ENCODE measurements at regions not wholly inside any gene's neighbourhood (a gene's known extent, or its start where the extent isn't known, plus 50 kb on each side); places are given as distances from the start of the nearest gene placed in this dataset.

DNA sequence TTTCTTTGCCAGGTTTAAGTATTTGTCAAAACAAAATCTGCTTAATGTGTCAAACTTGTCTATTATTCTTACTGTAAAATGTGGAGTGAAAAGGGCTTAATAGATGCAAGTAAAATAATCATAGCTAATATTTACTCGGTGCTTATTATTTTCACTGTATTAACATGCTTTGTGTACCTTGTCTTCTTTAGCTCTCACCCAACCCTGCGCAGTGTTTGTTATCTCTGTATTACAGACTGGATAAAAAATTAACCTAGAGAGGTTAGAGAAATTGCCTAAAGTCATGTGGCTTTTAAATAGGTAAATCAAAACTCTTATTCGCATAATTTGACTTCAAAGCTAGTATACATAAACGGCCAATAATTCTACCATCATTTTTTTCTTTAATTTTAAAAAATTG is 1864.8 kb downstream of the MAT2B start:
- DNase-seq (ENCODE audit: extremely low read depth, low read depth): no peak
- no peak overlapping the region for H3K4me3 ChIP-seq (replicated peaks; ENCODE audit: low read depth, low read length)
- TF ChIP-seq, protein P1, sequence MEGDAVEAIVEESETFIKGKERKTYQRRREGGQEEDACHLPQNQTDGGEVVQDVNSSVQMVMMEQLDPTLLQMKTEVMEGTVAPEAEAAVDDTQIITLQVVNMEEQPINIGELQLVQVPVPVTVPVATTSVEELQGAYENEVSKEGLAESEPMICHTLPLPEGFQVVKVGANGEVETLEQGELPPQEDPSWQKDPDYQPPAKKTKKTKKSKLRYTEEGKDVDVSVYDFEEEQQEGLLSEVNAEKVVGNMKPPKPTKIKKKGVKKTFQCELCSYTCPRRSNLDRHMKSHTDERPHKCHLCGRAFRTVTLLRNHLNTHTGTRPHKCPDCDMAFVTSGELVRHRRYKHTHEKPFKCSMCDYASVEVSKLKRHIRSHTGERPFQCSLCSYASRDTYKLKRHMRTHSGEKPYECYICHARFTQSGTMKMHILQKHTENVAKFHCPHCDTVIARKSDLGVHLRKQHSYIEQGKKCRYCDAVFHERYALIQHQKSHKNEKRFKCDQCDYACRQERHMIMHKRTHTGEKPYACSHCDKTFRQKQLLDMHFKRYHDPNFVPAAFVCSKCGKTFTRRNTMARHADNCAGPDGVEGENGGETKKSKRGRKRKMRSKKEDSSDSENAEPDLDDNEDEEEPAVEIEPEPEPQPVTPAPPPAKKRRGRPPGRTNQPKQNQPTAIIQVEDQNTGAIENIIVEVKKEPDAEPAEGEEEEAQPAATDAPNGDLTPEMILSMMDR (IDR thresholded peaks at IDR 0.05; ENCODE audit: low read depth, low read length, missing control alignments): no peak

DNA sequence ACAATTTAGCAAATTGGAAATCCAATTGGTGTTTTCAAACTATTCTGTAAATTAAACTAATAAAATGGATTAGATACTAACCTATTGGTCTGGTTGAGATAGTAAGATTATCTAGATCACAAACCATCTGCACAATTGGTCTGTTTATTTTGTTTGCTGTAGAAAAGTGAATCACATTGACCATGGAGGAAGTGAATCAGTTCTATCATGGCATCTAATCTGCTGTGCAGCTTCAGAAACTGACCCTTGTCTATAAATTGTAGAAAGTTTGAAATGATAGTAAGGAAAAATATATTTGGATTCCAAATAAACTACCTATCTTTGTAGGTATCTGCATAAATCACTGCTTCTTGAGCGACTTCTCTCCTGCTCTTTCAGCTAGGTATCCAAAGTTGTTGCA is 1865.4 kb downstream of the MAT2B start:
- H3K4me3 ChIP-seq (replicated peaks; ENCODE audit: low read depth, low read length): no peak overlapping the region
- TF ChIP-seq, protein P1 (IDR thresholded peaks at IDR 0.05; ENCODE audit: low read depth, low read length, missing control alignments): no peak
- no peak for DNase-seq (ENCODE audit: extremely low read depth, low read depth)

DNA sequence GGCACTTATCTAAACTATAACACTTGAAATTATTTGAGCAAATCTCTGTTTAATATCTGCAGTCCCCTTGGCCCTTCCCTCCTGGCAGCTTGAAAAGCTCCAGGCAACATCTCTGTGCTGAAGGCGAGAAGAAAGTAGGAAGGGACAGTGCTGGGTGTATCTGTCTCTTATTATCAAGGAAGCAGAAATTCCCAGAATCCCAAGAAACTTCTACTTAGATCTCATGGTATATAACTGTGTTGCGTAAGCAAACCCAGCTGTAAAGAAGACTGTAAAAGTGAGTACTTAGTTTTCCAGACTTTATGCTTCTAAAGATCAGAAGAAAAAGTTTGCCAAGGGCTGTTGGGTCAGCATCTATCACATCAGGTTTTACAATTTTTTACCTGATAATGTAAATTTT is 1869.8 kb downstream of the MAT2B start:
- no peak overlapping the region for H3K4me3 ChIP-seq (replicated peaks; ENCODE audit: low read depth, low read length)
- TF ChIP-seq, protein P1 (IDR thresholded peaks at IDR 0.05; ENCODE audit: low read depth, low read length, missing control alignments): no peak
- DNase-seq (ENCODE audit: extremely low read depth, low read depth): no peak

DNA sequence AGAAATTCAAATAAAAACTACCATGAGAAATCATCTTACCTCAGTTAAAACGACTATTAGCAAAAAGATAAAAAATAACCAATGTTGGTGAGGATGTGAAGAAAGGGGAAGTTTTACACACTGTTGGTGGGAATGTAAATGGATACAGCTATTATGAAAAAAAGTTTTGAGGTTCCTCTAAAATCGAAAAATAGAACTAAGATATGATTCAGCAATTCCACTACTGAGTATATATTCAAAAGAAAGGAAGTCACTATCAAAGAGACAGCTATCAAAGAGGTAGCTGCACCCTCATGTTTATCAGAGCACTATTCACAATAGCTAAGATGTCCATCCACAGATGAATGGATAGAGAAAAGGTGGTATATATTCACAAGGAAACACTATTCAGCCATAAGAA is 1888.4 kb downstream of the MAT2B start:
- TF ChIP-seq, protein P1 (IDR thresholded peaks at IDR 0.05; ENCODE audit: low read depth, low read length, missing control alignments): no peak
- DNase-seq (ENCODE audit: extremely low read depth, low read depth): no peak
- H3K4me3 ChIP-seq (replicated peaks; ENCODE audit: low read depth, low read length): no peak overlapping the region

DNA sequence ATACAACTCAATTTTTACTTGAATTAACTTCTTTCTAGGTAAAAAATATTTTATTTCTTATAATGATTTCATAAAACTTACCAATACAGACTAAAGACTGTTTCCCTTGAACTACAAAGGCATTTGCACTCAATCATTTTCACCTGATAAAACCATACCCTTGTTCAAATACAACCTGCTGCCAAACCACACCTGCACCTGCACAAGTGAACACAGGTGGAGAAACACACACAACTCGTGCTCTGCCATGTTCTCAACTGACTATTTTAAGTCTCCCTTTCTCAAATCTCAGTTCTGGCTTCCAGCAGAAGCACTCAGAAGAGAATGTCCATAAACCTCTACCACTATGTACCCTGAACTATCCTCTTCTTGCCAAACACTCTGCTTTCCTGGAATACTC is 1892.1 kb downstream of the MAT2B start:
- no peak for DNase-seq (ENCODE audit: extremely low read depth, low read depth)
- TF ChIP-seq, protein P1 (IDR thresholded peaks at IDR 0.05; ENCODE audit: low read depth, low read length, missing control alignments): no peak
- H3K4me3 ChIP-seq (replicated peaks; ENCODE audit: low read depth, low read length): no peak overlapping the region

DNA sequence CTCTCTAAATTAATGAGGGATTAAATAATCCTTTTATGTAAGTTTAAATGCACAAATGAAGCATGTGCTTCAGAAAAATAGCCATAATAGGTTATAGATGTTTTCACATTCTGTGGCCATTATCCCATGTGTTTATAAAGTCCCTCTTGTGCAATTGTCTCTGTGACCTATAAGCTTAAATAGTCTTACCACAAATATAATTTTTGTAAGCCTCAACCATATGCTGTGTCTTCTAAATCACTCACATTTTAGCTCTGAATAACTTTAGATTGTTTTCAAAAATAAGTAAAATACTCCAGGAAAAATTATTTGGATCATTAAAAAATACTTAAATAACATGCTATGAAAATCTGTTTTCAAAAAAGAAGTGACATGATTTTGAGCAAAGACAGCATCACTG is 1894.7 kb downstream of the MAT2B start:
- H3K4me3 ChIP-seq (replicated peaks; ENCODE audit: low read depth, low read length): no peak overlapping the region
- TF ChIP-seq, protein P1 (IDR thresholded peaks at IDR 0.05; ENCODE audit: low read depth, low read length, missing control alignments): no peak
- DNase-seq (ENCODE audit: extremely low read depth, low read depth): no peak

DNA sequence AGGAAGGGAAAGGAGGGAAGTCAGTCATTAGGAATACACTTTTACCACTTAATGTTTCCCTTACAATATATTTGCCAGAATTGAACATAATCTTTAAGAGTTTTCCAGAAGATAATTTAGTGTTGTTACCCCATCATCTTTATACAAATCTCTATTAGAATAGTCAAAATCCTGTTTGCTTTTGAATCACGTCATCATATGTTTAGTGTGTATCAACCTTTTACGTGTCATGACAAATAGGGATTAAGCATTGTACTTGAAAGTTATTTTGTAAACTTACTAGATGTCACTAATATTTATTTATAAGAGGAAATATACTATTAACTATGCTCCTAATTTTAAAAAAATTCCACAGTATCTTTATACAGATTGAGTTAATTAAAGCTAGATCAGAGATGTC is 1899.5 kb downstream of the MAT2B start:
- TF ChIP-seq, protein P1 (IDR thresholded peaks at IDR 0.05; ENCODE audit: low read depth, low read length, missing control alignments): no peak
- no peak for DNase-seq (ENCODE audit: extremely low read depth, low read depth)

More for the DNA sequence above, 1899.5 kb downstream of the MAT2B start:
- H3K4me3 ChIP-seq (replicated peaks; ENCODE audit: low read depth, low read length): no peak overlapping the region
